HUDEP-2 (cell line): ENCODE measurements at regions not wholly inside any gene's neighbourhood (a gene's known extent, or its start where the extent isn't known, plus 50 kb on each side); places are given as distances from the start of the nearest gene placed in this dataset.

ENCODE experiments used
- DNase-seq, 76 experiments: peaks; one replicate each; lab custom pipeline; 2025; ENCODE audit not compliant: unreplicated experiment in 76 of 76; lab: John Stamatoyannopoulos, UW

DNA sequence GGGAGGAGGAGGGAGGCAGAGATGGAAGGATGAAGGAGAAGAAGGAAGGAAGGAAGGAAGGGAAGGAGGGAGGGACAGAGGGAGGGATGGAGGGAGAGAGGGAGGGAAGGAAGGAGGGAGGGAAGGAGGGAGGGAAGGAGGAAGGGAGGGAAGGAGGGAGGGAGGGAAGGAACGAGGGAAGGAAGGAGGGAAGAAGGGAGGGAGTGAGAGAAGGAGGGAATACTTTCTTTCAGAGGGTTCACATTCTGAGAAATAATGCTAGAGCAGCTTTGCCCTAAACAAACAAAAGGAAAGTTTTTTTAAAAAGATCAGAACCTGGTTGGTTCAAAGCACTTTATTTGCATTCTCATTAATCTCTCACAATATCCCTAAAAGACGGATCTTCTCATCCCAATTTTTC lies 96.1 kb upstream of the NXT1 start:
- no peak for DNase-seq

DNA sequence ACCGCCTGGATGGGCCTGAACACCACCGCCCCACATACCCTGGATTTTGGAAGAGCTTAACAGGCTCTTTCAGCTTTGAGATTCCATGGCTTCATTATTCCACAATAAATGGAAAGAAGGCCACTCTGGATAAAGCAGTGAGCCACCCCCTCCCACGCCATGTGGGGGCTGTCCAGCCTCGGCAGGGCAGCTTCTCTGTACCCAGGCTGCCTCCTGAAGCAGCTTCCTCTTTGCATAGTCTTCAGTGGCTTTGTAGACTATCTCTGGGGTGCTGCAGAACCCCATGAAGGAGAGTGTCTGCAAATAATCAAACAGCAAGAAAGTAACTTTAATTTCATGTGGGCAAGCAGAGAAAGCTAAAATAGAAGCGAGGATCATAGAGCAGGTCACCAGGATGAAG lies 96.6 kb upstream of the NXT1 start:
- no peak for DNase-seq

DNA sequence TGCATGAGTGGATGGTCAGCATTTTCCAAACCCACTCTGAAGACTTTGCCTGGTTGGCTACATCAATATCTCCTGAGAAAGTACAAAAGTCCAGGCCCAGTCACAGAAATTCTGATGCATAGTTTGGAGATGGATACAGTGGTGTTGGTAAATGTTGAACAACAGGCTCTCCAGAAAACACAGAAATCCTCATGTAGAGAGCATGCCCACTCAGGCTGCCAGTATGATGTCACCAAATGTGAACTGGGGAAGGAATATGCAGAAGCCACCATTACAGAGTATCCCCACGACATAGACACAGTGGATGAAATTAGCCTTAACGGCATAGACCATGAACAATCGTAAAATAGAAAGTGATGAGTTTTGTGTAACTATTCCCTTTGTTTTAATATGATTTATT lies 97.1 kb upstream of the NXT1 start:
- no peak for DNase-seq

DNA sequence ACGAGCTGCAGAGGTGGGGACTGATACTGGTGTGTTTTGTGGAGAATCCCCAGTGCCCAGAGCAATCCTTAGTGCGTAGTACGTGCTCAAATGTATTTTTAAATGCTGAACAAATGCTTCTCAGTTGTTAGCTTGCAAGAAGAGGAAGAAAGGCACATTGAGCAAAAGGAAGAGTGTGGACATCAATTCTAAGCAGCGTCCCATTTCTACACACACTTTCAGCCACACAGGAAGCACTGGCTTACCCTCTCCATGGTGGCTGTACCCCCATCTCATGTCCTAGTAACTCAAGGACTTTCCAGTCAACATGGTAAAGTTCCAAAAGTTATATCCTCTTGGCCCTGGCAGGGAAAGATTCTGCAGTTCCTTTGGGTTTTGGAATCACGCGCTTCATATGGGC lies 98.8 kb upstream of the NXT1 start:
- no peak for DNase-seq

DNA sequence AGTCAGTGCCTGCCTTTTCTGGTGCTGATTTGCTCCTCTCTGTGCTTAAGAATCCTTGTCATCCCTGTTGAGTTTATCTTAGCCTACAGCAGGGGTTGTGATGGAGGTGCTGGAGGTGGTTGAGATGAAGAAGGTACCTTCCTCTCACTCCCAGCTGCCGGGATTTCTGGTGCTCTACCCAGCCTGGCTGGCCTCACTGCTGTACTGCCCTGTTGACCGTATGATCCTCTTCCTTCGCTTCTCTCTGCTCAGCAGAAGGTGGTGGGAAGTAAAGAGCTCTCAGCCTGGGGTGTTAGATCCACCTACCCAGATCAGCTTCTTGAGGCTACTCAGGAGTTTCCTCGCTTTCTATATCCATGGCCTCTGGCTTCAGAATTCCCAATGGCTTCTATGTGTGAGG lies 101.0 kb upstream of the NXT1 start:
- no peak for DNase-seq

DNA sequence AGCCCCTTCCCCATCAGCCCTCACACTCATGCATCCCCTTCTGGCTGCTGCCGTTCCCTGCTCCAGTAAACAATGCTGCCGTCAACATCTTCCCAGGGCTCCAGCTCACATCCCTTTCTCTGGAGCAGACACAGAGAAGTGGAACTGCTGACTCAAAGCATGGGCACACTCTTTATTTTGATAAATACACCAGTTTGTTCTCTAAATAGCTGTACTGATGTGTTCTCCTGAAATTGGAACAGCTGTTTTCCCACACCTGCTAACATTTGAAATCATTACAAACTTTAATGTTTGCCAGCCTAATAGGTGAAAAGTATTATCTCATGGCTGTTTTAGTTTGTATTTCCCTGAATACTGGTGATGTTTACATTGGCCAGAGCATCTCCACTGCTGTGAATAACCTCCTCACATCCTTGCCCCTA lies 102.1 kb upstream of the NXT1 start:
- DNase-seq: no peak

DNA sequence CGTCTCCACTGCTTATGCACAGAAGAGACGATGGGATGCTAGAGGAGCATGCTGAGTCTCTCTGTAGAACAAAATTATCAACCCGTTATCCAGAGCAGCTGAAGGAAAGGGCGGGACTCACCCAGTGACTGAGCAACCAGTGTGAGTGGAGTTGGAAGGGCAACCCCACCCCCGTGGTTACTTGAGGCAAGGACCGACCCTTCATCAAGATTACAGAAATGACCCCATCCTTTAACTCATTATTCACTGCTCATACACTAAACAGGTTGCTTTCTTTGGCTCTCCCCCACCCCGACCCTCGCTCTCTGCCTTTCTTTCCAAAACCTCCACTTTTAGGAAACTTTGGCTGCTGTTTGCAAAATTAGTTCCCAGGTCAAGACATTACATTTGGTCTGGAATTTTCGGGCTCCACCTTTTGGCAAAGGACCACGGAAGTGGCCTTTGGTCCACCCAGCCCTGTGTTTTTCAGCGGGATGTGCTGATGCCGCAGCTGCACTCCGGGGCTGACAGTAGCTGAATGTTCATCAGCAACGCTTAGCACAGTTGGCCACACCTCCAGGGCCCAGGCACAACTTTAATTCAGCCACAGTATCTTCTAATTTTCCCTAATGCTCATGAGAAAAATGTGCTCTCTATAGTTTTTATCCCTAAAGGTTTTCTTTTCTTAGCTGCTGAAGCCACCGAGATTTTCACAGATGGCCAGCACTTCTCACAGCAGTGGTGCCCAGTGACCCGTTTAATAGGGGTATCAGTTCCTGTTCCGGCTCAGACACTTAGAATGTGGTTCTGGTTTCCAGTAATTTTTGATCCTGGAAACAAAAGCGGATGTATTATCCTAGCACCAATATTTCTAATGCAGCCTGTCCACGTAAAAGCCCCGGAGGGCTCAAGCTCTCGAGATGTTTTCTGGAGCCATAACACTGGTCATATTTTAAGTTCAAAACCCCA lies 103.6 kb upstream of the NXT1 start:
- no peak for DNase-seq

DNA sequence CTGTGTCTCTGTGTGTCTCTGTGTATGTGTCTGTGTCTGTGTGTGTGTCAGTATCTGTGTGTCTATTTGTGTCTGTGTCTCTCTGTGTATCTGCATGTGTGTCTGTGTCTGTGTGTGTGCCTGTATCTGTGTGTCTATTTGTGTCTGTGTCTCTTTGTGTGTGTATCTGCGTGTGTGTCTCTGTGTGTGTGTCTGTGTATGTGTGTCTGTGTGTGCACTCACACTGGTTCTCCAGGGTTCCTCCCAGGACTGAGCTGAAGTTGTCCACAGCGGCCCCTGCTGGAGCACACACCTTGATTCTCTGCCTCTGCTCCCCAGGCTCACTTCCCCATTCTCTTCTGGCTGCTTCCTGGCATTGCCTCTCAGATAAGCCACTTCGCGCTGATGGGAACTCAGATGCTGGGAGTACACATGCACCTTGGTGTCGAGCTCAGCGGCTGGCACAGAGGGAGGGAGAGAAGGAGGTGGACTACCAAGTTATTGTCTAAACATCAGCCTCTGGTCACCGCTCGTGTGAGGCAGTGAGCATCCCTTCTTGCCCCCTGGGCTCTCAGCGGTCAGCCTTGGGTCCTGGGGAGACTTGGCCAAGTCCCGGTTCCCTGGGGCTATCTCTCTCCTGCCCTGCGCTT lies 104.9 kb upstream of the NXT1 start:
- DNase-seq: peak in 60 of 76 experiments; percentile 2 to 72 (median 40)

DNA sequence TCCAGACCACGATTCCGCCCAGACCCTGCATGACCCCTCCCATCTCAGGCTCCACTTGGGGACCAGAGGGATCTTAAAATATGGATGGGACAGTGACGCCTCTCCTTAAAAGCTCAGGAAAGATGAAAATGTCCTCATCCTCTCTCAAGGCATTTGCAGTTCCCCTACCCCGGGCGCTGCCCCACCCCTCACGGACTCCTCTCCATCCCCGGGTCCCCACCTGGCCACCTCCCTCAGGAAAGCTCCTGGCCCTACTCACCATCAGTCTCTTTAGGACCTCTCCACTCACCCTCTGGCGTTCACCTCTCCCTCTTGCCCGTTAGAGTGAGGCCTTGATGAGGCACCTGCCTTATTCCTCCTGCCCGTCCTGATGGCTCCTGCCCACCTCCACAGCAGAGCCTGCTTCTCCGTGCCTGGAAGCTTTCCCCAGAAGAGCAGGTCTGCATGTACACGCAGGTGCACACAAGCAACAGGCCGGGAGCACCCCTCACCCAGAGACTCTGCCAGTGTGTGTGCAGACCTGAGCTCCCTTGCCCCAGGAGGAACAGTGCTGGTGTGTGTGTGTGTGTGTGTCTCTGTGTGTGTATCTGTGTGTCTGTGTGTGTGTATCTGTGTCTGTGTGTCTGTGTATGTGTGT lies 105.6 kb upstream of the NXT1 start:
- DNase-seq: no peak

DNA sequence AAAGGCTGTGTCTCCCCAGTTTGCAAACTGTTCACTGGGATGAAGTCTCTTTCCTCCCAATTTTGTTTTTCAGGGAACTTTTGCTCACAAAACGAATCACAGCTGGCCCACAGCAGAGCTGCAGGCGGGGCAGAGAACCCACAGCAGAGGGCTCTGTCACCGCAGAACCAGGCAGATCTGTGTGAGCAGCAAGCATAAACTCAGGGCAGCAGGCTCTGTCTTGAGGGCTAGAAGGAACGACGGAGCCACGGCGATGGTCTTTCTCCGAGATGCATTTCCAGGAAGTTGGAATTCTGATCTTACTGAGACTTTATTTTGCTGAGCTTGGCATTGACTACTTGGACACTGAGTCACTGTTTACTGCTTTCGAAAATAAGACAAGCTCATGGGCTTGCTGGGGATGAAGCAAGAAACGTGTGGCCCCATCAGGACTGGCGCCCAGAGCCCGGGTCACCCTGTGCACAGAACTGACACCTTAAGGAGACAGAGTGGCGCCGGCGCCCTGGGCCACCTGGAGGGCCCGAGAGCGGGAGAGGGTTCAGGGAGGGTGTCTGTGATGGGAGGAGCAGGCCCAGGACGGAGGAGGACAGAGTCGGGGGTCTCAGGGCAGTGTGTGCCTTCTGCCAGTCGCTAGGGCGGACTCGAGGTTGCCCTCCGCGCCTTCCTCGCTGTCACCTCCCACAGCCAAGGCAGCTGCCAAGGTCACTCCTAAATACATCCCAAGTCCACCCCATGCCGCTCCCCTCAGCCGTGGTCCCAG lies 106.3 kb upstream of the NXT1 start:
- DNase-seq: no peak

DNA sequence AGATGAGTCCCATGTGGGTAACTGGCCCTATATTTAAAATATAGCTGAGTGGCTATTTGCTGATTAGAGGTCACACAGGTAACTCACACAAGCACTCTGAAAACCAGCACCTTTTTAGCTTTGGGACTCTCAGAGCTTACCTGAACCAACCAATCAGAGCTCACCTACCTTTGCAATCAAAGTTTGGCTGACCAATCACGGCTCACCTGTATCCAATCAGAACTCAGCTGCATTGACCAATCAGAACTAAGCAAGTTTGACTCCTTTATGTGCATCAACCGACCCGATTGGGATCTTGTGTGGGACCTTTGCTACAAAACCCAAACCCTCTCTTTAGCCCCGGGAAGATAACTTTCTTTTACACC lies 106.8 kb upstream of the NXT1 start:
- no peak for DNase-seq

DNA sequence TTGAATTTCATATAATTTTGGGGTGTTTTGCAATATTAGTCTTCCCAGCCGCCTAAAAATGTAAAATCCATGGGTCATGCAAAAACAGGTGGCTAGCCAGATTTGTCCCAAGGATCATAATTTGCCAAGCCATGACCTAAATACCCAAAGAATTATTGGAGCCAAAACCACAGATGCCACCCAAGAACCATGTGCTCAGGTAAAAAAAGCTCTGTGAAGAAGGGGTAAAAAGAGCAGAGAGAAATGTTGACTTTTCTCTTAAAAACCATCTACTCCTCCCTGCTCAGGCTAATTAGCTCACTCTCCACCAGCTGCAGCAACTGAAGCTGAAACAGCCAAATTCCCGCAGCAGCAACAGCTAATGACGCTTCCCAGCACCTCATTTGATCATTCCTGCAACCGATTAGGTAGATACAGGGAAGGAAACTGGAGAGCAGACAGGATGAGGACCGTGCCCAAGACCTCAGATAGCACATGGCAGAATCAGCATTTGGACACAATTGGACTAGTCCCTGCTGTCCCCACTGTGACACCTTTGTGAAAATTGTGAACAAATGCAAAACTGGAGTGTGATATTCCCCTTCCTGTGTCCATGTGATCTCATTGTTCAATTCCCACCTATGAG lies 107.9 kb upstream of the NXT1 start:
- DNase-seq: no peak

DNA sequence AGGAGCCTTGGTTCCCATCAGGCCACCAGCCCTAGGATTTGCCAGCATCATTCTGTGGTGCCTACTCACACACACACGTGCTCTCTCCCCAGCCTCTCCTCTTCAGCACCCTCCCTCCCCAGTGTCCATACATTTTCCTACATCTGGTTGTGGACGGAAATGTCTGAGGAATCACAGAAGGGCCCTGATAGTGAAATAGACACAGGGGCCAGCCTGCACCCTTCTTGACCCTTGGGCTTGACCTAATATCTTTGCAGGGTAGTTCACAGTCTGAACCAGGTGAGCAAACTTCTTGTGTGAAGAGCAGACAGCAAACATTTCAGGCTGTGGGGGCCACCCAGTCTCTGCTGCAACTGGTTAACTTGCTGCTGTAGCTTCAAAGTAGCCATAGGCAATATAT lies 108.5 kb upstream of the NXT1 start:
- no peak for DNase-seq

DNA sequence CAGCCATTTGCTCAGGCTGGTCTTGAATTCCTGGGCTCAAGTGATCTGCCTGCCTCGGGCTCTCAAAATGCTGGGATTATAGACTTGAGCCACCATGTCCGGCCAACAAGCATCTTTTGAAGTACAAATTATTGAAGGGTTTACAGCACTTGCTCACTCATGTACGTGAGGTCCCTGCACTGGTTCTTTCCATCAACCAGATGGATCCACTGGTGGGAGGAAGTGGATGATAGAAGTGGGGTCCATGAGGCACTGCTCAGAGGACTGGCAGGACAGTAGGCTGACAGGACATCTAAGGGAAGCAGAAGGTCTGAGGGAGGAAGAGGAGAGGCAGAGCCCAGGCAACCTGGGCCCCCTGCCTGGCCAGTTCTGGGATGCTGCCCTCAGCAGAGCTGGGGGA lies 109.2 kb upstream of the NXT1 start:
- no peak for DNase-seq

DNA sequence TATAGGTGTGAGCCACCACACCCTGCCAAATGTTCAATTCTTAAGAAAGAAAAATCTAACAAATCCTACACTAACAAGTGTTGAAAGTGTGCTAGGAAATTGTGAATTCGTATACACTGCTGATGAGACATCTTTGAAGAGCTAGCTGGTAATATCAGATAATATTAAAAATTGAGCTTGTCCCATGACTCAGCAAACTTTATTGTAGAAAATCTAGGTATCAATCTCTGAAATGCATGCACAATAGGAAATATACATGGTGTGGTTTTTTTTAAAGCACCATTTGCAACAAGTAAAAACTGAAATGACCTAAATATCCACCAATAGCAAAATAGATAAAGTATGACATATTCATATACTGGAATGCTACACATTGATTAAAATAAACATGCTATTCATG lies 110.1 kb upstream of the NXT1 start:
- no peak for DNase-seq

DNA sequence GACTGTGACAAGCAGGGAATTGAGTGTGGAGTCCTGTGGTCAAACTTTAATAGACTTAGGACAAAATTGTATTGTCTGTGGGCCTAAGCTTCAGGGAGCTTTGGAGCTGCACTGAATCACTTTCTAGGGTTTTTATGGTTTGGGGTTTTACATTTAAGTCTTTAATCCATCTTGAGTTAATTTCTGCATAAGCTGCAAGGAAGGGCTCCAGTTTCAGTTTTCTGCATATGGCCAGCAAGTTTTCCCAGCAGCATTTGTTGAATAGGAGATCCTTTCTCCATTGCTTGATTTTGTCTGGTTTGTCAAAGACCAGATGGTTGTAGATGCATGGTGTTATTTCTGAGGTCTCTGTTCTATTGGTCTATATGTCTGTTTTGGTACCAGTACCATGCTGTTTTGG lies 113.4 kb upstream of the NXT1 start:
- DNase-seq: no peak

DNA sequence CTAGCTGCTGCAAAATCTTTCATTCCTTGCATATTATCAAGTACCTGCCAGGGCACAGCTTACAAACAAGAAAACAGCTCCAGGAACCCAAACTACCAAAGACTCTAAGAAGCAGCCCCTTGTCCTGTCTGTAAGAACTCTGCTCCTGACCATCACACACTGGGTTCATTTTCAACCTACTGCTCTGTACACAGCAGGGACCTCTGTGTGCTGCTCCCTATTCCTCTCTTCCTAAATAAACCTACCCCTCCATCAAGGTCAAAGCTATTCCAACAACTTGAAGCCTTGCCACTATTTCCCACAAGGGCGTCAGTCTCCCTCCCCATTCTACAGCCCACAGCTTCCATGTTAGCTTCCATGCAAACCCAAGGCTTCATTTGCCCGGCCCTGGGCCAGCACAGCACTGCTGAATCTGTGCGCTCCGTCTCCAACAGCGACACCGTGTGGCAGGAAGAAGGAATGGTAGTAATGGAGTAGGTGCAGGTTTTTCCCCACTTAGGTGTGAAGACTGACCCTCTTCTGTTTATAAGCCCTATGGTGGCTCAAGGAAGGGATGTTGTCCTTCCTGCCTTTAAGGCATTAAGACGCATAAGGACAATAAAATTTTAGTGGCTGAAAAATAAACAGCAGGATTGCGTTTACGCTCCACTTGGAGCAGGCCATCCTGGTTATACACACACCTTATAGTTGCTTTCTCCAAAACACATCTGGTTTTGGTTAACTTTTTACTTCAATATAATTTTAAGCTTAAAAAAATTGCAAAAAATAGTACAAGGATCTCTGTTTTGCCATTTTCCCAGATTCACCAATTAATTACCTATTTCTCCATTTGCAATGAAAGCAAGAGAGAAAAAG lies 115.2 kb upstream of the NXT1 start:
- peak in 60 of 76 experiments; percentile 3 to 73 (median 36) for DNase-seq

DNA sequence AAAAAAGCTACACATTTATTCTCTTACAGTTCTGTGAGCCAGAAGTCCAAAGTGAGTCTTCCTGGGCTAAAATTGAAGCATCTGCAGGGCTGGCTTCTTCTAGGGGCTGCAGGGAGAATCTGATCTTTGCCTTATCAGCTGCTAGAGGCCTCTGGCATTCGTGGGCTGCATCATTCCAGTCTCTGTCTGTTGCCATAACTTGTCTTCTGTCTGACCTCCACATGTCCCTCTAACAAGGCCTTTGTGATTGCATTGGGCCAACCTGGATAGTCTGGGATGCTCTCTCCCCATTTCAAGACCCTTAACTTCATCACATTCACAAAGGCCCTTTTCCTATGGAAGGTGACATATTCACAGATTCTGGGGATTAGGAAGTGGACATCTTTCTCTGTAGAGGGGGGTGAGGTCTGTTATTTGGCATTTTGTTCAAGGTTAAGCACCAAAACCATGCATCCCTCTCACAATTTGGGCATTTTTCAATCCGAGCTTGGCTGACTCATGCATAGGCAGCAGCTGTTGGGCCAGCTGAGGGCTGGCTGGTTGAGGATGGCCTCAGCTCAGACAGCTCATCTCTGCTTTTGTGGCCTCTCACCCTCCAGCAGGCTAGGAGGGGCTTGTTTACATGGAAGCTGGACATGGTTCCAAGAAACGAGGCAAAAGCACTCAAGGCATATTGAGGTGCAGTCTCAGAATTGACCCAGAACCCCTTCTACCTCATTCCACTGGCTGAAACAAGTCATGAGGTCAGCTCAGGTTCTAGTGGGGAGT lies 116.1 kb upstream of the NXT1 start:
- DNase-seq: no peak

DNA sequence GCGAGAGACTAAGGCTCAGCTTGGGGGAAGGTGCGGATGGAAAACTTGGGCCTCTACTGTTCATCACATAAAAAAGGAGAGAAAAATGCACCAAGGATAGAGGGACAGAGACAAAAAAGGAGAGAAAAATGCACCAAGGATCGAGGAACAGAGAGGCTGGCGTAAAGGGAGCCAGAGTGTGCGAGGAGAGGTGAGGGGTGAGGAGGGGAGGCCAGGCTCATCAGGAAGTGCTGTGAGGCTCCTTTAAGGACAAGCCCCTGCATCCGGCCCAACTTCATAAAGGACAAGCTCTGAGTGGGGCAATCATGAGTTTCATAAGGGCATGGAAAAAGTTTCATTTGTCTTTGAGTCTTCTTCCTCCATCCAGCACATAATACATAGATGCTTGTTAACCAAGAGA lies 117.2 kb upstream of the NXT1 start:
- DNase-seq: no peak
